RWPE2 (cell line): ENCODE measurements at regions not wholly inside any gene's neighbourhood (a gene's known extent, or its start where the extent isn't known, plus 50 kb on each side); places are given as distances from the start of the nearest gene placed in this dataset.
A peak's percentile ranks its signal among the peaks of the same experiment; 100 is the strongest.

Source experiments
- ATAC-seq: fragments of 200-7000 bp; cut with Tn5 transposase; 3 replicates; pipeline ENCODE4 v1.9.1; 2021; ENCODE audit warnings: low read depth
- DNase-seq: peaks from one replicate; pipeline ENCODE4 v3.0.0-alpha.2; 2020; ENCODE audit warnings: low spot score
- H3K27ac ChIP-seq: fragments of 450-650 bp; 2 replicates; pipeline ENCODE4 v1.5.1; 2017; ENCODE audit warnings: mild to moderate bottlenecking; ENCODE audit not compliant: poor library complexity, severe bottlenecking
- H3K27me3 ChIP-seq: fragments of 250-450 bp; sonication (Bioruptor Pico); 2 replicates; pipeline ENCODE4 v1.5.1; 2021; ENCODE audit warnings: mild to moderate bottlenecking, moderate library complexity; ENCODE audit not compliant: insufficient read depth, poor library complexity, severe bottlenecking
- H3K36me3 ChIP-seq: fragments of 250-450 bp; sonication (Bioruptor Pico); 2 replicates; pipeline ENCODE4 v1.5.1; 2020; ENCODE audit warnings: low read depth, mild to moderate bottlenecking, moderate library complexity
- H3K4me1 ChIP-seq: fragments of 250-450 bp; sonication (Bioruptor Pico); 2 replicates; pipeline ENCODE4 v1.5.1; 2021; ENCODE audit warnings: mild to moderate bottlenecking, moderate library complexity; ENCODE audit not compliant: insufficient read depth, poor library complexity, severe bottlenecking
- H3K4me3 ChIP-seq: fragments of 250-450 bp; sonication (Bioruptor Pico); 2 replicates; pipeline ENCODE4 v1.5.1; 2021; ENCODE audit warnings: mild to moderate bottlenecking, moderate library complexity; ENCODE audit not compliant: severe bottlenecking
- H3K9me3 ChIP-seq: fragments of 250-450 bp; sonication (Bioruptor Pico); 2 replicates; pipeline ENCODE4 v1.5.1; 2021; ENCODE audit warnings: mild to moderate bottlenecking, moderate library complexity; ENCODE audit not compliant: severe bottlenecking
- TF ChIP-seq, protein P1 (sequence below): fragments of 450-650 bp; IDR thresholded peaks from one replicate; pipeline ENCODE4 v1.5.1; 2017; ENCODE audit warnings: mild to moderate bottlenecking, moderate library complexity; ENCODE audit not compliant: poor library complexity, severe bottlenecking

DNA sequence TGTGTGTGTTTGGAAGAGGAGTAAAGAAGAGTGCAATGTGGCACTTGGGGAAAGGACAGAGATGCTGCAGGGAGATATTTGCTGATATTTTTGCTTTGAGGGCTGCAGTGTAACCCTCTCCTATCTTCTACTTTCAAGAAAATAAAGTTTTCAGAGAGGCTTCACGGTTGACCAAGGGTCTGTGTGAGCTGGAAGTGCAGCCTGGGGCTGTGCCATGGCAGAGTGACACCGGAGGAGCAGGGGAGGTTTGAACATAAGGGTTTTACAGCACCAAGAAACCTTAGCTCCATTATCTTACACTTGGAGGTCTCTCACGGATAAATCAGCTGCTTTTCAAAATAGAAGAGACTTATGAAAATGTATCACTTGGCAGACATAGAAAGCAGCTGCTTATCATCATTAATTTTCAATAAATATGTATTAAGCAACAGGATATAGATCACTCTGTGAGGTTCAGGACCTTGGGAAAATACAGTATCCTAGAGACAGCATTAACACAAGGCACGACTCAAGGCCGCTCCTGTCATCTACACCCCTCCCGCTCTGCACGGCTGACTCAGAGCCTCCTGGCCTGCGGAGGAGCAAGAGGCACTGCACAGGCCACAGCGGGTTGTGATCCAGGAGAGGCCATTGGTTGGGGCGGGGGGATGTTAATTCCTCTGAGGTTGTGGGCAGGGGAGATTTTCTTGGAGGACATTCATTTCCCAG, 127.8 kb downstream of the COPS8 start:
- Histone ChIP-seq H3K9me3 (no peaks in the 10 kb centered on the region), H3K27me3 (no peaks in the 10 kb centered on the region), H3K36me3 (no peaks in the 10 kb centered on the region), H3K4me3 (no peak overlapping the region), H3K27ac (no peak overlapping the region), H3K4me1 (no peaks in the 10 kb centered on the region)
- DNase-seq, result no peak
- ATAC-seq, result peak; percentile 65; the same call in 2 of the 3 replicates
- TF ChIP-seq, protein P1, sequence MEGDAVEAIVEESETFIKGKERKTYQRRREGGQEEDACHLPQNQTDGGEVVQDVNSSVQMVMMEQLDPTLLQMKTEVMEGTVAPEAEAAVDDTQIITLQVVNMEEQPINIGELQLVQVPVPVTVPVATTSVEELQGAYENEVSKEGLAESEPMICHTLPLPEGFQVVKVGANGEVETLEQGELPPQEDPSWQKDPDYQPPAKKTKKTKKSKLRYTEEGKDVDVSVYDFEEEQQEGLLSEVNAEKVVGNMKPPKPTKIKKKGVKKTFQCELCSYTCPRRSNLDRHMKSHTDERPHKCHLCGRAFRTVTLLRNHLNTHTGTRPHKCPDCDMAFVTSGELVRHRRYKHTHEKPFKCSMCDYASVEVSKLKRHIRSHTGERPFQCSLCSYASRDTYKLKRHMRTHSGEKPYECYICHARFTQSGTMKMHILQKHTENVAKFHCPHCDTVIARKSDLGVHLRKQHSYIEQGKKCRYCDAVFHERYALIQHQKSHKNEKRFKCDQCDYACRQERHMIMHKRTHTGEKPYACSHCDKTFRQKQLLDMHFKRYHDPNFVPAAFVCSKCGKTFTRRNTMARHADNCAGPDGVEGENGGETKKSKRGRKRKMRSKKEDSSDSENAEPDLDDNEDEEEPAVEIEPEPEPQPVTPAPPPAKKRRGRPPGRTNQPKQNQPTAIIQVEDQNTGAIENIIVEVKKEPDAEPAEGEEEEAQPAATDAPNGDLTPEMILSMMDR, result no peak

DNA sequence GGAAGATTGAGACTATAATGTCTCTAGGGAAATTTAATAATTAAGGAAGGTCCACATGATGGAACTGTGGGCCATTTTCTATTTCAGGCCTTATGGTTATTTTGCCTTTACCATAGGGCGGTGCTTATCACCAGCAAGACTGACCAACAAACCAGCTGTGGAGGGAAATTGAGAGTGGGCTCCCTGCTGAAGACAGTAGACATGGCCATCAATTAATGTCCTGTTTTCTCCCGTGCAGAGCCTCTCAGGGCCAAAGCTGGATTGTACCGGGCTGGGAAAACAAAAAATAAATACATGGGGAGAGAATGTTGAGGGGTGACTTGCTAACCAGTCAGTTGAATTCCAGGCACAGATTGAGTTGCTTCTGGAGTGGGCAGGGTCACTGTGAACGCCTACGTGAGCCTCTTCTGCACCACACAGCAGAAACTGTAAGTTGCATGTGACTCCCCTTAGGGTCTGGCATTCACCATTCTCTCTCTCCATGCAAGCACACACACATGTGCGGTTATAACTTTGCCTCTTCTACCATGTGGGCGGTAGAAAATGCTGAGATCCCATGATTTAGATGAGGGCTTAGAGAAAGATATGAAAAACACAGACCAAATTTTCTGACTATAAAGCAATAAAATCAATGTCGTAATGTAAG, 128.5 kb downstream of the COPS8 start:
- ATAC-seq, result no peak
- DNase-seq, result no peak
- no peak overlapping the region for H3K27ac ChIP-seq
- no peaks in the 10 kb centered on the region for H3K4me1 ChIP-seq
- TF ChIP-seq, protein P1, result no peak
- H3K27me3 ChIP-seq, result no peaks in the 10 kb centered on the region
- H3K4me3 ChIP-seq, result no peak overlapping the region
- H3K36me3 ChIP-seq, result no peaks in the 10 kb centered on the region
- no peaks in the 10 kb centered on the region for H3K9me3 ChIP-seq

DNA sequence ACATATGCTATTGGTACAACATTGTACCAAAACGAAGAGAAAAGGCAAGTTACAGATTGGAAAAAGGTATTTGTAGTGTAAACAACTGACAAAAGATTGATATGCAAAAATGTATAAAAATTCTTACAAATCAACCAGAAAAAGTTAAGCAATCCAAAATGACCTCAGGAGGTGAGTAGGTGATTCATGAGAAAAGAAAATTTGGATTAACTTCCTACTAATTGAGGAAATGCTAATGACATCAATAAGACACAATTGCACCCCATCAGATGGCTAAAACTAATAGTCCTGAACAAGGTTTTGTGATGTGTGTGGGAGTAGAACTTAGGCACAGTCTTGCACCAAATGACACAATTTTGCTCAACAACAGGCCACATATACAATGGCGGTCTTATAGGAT, 129.3 kb downstream of the COPS8 start:
- H3K9me3 ChIP-seq, result no peaks in the 10 kb centered on the region
- DNase-seq (no peak), ATAC-seq (no peak)
- no peaks in the 10 kb centered on the region for H3K27me3 ChIP-seq
- no peak overlapping the region for H3K27ac ChIP-seq
- TF ChIP-seq, protein P1, result no peak
- no peaks in the 10 kb centered on the region for H3K4me1 ChIP-seq
- no peaks in the 10 kb centered on the region for H3K36me3 ChIP-seq
- H3K4me3 ChIP-seq, result no peak overlapping the region

DNA sequence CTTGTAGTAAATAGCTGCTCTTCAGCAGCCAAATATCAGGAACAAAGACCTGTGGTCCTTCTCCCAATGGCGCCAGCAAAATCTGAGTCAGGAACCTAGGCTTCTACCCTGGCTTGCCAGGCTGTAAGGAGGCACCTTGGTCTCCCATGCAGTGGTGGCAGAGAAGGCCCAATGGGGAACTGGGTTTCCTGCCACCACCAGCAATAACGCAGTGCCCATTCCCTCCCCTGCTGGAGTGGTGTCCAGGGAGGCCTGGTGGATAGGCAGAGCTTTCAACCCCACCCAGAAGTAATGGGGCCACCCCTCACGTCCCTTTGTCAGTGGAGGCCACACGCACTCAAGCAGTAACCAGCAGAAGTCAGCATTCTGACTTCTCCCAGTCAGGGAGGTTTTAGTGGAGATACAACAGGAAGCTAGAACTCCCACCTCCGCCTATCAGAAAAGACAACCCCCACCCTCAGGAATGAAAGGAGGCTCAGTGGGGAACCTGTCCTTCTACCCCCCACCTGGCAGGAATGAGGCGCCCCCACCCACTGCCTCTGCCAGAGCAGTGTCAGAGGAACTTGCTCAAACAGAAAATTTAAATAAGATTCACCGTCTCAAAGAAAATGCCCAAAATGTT, 132.4 kb downstream of the COPS8 start:
- Histone ChIP-seq H3K27ac (no peak overlapping the region), H3K4me1 (no peaks in the 10 kb centered on the region), H3K27me3 (no peaks in the 10 kb centered on the region), H3K9me3 (no peaks in the 10 kb centered on the region), H3K36me3 (no peaks in the 10 kb centered on the region), H3K4me3 (no peak overlapping the region)
- DNase-seq, result no peak
- TF ChIP-seq, protein P1, result no peak
- no peak for ATAC-seq
